ENCODE measurements at regions not wholly inside any gene's neighbourhood (a gene's known extent, or its start where the extent isn't known, plus 50 kb on each side); places are given as distances from the start of the nearest gene placed in this dataset.

DNA sequence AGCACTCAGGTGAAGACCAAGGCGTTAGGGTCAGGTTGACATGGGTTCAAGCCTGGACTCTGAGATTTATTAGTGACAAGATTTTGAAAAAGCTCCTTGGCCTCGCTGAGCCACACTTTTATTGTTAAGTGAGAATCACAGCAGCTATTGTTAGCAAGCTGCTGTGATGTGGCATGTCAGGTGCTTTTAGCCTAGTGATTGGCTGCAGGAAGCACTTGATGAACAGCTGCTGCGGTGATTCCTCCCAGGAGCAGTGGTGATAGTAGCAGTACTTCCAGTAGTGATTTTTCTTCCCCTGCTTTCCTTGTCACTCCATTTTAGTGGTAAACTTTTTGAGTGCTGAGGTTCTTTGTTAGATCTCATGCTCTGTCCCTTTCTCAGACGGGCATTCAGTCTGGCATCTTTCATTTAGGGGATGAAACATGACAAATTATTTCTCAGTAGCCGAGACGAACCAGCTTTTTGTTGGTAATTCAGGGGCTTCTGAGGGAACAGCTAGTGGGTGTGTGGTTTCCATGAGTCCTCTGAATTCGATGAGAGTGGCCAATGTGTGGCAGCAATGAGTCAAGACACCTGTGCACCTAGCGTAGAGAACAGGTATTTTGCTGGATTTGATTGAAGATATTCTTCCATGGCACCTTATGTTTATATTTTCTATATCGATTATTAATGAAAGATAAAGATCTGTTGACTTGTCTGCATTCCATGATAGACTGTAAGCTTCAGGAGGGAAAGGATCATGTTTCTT is 696.7 kb downstream of the DHX35 start:
- TF ChIP-seq, protein P1, sequence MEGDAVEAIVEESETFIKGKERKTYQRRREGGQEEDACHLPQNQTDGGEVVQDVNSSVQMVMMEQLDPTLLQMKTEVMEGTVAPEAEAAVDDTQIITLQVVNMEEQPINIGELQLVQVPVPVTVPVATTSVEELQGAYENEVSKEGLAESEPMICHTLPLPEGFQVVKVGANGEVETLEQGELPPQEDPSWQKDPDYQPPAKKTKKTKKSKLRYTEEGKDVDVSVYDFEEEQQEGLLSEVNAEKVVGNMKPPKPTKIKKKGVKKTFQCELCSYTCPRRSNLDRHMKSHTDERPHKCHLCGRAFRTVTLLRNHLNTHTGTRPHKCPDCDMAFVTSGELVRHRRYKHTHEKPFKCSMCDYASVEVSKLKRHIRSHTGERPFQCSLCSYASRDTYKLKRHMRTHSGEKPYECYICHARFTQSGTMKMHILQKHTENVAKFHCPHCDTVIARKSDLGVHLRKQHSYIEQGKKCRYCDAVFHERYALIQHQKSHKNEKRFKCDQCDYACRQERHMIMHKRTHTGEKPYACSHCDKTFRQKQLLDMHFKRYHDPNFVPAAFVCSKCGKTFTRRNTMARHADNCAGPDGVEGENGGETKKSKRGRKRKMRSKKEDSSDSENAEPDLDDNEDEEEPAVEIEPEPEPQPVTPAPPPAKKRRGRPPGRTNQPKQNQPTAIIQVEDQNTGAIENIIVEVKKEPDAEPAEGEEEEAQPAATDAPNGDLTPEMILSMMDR (conservative IDR thresholded peaks at IDR 0.05): peak; percentile 58
- H3K27ac ChIP-seq: no peak overlapping the region

DNA sequence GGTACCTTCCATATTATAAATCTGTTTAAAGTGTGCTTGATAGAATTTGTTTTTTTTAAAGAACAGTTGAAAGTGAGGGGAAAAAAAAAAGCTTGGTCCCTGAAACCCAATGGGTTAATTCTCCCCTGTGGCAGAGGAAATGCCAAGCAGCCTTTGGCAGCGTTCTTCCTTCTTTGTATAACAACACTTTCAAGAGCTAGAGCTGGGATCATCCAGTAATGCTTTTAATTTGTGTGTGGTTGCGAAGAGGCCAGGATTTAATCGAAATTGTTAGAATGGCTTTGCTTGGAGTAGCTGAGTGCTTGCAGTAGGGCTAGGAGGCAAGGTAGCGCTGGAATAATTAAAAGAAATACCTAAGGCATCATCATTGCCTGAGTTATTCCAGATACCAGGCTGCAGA is 692.0 kb downstream of the DHX35 start:
- H3K27ac ChIP-seq: no peak overlapping the region
- TF ChIP-seq, protein P1 (conservative IDR thresholded peaks at IDR 0.05): no peak

DNA sequence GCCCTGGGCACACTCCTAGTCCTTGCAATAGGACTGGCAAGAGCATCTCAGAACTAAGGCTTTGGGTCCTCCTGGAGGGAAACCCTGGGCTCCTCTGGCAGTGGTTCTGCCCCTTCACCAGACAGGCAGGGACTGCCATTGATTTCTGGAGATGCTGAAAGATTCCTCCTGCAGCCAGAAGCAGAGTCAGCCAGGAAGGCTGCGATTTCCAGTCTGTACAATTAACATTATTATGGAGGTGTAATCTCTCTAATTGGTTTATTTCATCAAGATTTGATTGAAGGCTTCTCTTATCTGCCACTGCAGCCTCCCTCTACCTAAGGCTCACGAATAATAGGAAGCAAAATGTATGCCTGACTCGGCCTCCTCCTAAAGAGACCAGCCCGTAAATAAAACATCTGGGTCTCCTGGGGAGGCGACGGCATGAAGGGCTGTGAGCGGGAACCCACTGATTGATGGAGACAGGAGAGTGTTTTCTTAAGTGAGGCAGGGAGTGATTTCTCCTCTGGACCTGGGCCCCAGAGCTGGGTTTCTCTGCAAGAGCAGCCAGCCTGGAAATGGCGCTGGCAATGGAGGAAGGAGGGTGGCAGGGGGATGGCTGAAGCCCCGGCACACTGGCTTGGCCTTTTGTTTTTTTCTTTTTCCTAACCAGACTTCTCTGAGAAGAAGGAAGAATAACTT is 689.6 kb downstream of the DHX35 start:
- no peak overlapping the region for H3K27ac ChIP-seq
- TF ChIP-seq, protein P1 (conservative IDR thresholded peaks at IDR 0.05): no peak

DNA sequence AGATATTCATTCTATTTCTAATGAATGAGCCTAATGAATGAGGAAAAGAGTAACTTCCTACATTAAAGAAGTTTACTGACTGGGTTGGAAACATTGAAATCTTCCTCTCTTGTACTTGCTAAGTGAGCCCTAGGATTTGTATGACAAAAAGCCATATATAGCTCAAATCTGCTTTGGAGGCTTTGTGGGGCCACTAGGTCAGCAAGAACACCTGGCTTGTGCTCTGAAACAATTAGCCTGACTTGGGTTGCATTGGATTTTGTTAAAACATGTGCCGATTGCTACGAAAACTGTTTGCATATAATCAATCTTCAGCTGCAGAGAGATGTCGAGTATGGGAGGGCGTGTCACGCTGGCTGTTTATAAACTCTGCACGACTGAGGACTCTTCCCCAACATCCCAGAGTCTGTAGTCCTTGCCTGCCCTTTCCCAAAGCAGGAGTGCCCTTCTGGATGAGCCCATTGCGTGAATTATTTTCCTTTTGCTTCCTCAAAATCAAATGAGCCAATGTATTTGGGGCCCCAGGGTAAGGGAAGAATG is 684.8 kb downstream of the DHX35 start:
- no peak overlapping the region for H3K27ac ChIP-seq
- TF ChIP-seq, protein P1 (conservative IDR thresholded peaks at IDR 0.05): no peak

DNA sequence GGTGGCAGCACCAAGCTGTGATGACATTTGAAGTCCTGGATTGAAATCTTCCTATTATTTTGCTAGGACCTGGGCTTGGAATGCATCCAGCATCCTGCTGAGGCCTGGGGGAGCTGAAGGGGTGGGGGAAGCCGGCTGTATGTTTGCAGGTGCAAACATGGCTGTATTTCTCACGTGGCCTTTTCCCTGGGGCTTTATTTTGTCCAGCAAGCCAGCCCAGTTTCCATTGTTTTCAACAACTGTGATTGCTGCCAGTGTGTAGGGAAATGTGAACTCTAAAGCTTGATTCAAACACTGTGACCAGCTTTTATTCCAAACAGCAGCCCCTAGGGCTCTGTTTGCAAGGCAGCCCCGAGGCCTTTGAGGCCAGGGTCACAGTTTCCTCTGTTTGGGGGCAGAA is 683.0 kb downstream of the DHX35 start:
- TF ChIP-seq, protein P1 (conservative IDR thresholded peaks at IDR 0.05): no peak
- no peak overlapping the region for H3K27ac ChIP-seq

DNA sequence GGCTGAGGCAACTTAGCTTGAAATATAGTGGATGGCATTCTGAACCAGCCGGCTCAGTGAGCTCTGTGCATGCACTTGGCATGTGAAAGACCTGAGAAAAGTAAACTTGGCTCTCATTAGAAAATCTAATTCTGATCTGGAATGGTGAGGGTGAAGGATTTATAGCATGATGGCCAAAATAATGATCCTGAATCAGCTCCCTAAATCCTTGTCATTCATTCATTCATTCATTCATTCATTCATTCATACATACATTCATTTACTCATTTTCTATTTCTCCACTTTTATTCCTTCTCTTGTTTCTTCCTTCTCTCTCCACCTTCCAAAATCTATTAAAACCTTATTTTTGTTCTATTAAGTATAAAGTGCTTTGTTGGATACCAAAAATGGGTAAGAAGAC is 681.1 kb downstream of the DHX35 start:
- TF ChIP-seq, protein P1 (conservative IDR thresholded peaks at IDR 0.05): no peak
- H3K27ac ChIP-seq: no peak overlapping the region

DNA sequence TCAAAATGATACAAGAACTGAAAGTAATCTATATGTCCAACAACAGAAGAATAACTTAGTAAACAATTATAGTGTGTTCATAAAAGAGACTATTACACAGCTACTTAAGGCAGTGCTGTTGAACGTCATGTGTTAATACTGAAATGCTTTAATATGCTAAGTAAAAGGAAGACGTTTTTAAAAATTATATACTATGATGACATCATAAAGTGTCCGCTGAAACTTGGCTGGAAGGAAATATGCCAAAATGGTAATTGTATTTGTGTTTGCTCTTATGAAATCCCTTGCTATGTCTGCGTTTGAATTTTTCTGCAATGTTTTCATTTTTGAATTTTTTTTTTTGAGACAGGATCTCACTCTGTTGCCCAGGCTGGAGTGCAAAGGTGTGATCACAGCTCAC is 679.3 kb downstream of the DHX35 start:
- TF ChIP-seq, protein P1 (conservative IDR thresholded peaks at IDR 0.05): no peak
- H3K27ac ChIP-seq: no peak overlapping the region

Measured in VCaP (cell line).